ENCODE measurements at regions not wholly inside any gene's neighbourhood (a gene's known extent, or its start where the extent isn't known, plus 50 kb on each side); places are given as distances from the start of the nearest gene placed in this dataset.

DNA sequence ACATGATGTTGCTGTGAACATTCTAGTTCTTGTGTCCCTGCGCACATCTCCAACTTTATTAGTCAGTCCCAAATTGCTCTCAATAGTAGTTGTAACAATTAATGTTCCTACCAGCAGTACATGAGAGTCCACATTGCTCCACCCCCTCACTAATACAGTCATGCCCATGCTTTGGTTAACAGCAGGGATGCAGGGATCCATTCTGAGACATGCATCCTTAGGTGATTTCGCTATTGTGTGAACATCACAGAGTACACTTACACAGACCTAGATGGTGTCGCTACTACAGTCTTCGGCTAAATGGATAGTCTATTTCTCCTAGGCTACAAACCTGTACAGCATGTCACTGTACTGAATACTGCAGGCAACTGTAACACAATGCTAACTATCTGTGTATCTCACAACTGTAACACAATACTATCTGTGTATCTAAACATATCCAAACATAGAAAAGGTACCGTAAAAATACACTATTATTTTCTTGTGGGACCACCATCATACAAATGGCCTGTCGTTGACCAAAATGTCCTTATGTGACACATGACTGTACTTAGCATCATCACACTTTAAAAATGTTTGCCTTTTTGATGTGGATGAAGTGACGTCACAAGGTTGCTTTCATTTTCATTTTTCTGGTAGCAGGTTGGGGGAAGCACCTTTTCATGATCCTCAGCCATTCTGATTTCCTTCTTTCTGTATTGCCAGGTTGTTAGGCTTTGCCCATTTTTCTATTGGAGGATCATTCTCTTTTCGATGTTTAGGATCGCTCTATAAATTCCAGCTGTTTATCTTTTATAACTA, 82.9 kb upstream of the RNF152 start:
- no peaks in the 10 kb centered on the region; the same call in 1 of the 2 replicates for H3F3A ChIP-seq (ENCODE audit: insufficient read depth, low read length)
- peak overlapping the region; percentile 9; the same call in 1 of the 2 replicates for H3K4me2 ChIP-seq (ENCODE audit: low read length)

DNA sequence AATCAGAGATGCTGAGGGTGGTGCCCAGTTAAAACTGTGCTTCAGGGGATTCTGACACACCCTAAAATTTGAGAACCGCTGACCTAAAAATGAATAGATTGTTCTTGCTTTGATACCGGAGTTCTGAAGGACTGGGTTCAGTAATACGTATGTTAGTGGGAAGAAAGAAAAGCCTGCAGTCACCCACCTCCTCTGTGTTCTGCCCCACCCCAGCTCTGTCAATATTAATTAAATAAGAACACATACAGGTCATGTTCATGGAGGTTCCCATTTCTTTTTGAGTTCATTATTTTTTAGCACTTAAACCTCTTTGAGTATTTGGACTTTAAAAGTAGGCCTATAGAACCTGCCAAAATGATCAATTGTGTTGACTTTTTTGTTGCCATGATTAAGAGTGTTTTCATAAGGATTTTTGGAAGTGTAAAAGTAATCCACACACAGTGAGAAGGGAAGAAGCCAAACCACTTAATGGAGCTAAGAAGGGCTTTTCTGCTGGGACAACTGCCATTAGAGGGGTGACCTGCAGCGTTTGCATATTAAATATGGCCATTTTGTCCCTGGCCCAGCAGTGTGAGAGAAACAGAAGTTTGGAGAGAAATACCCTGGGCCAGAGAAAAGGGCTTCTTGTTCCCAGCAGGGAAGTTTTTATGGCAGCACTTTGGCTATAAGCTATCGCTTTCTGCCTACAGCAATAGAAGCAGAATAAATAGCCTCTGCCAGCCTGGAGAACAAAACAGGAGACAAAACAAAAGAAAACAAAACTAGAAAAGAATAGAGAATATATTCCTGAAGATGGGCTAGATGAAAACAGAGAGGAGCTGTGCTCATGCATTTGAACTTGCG, 80.7 kb upstream of the RNF152 start:
- Histone ChIP-seq H3F3A (ENCODE audit: insufficient read depth, low read length) (no peaks in the 10 kb centered on the region; the same call in 1 of the 2 replicates), H3K9me3 (ENCODE audit: low read length) (no peaks in the 10 kb centered on the region), H4K20me1 (ENCODE audit: insufficient read depth, low read length) (no peaks in the 10 kb centered on the region), H3K27ac (ENCODE audit: low read depth, low read length, poor library complexity, severe bottlenecking) (no peak overlapping the region), H3K9ac (ENCODE audit: low read length) (no peak overlapping the region), H3K4me2 (ENCODE audit: low read length) (no peak overlapping the region), H3K27me3 (ENCODE audit: insufficient read depth, low read length) (no peaks in the 10 kb centered on the region), H3K4me1 (ENCODE audit: insufficient read depth, low read length, severe bottlenecking) (peaks cover 7% of the 10 kb centered on the region), H3K9me2 (ENCODE audit: low read depth, low read length) (no peaks in the 10 kb centered on the region), H3K4me3 (ENCODE audit: low read depth, low read length, poor library complexity, severe bottlenecking) (no peak overlapping the region), H3K36me3 (ENCODE audit: insufficient read depth, low read length) (no peaks in the 10 kb centered on the region), H2AFZ (ENCODE audit: low read length) (no peak overlapping the region), H3K79me2 (ENCODE audit: insufficient read depth, low read length) (no peaks in the 10 kb centered on the region)
- TF ChIP-seq, protein P1, sequence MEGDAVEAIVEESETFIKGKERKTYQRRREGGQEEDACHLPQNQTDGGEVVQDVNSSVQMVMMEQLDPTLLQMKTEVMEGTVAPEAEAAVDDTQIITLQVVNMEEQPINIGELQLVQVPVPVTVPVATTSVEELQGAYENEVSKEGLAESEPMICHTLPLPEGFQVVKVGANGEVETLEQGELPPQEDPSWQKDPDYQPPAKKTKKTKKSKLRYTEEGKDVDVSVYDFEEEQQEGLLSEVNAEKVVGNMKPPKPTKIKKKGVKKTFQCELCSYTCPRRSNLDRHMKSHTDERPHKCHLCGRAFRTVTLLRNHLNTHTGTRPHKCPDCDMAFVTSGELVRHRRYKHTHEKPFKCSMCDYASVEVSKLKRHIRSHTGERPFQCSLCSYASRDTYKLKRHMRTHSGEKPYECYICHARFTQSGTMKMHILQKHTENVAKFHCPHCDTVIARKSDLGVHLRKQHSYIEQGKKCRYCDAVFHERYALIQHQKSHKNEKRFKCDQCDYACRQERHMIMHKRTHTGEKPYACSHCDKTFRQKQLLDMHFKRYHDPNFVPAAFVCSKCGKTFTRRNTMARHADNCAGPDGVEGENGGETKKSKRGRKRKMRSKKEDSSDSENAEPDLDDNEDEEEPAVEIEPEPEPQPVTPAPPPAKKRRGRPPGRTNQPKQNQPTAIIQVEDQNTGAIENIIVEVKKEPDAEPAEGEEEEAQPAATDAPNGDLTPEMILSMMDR (IDR thresholded peaks at IDR 0.05; ENCODE audit: low read length) = no peak
- TF ChIP-seq EZH2 (IDR thresholded peaks at IDR 0.05; ENCODE audit: borderline replicate concordance, low read length) = no peak

More for the DNA sequence above, 82.9 kb upstream of the RNF152 start:
- H2AFZ ChIP-seq (ENCODE audit: low read length) = no peak overlapping the region
- no peak overlapping the region for H3K9ac ChIP-seq (ENCODE audit: low read length)
- H3K4me1 ChIP-seq (ENCODE audit: insufficient read depth, low read length, severe bottlenecking) = peaks cover 7% of the 10 kb centered on the region
- TF ChIP-seq, protein P1 (IDR thresholded peaks at IDR 0.05; ENCODE audit: low read length) = no peak
- TF ChIP-seq EZH2 (IDR thresholded peaks at IDR 0.05; ENCODE audit: borderline replicate concordance, low read length) = no peak
- H3K4me3 ChIP-seq (ENCODE audit: low read depth, low read length, poor library complexity, severe bottlenecking) = peak overlapping the region; percentile 4
- no peaks in the 10 kb centered on the region for H3K79me2 ChIP-seq (ENCODE audit: insufficient read depth, low read length)
- no peaks in the 10 kb centered on the region for H3K36me3 ChIP-seq (ENCODE audit: insufficient read depth, low read length)
- H3K27ac ChIP-seq (ENCODE audit: low read depth, low read length, poor library complexity, severe bottlenecking) = no peak overlapping the region
- no peaks in the 10 kb centered on the region for H4K20me1 ChIP-seq (ENCODE audit: insufficient read depth, low read length)
- no peaks in the 10 kb centered on the region for H3K27me3 ChIP-seq (ENCODE audit: insufficient read depth, low read length)
- H3K9me3 ChIP-seq (ENCODE audit: low read length) = no peaks in the 10 kb centered on the region
- H3K9me2 ChIP-seq (ENCODE audit: low read depth, low read length) = no peaks in the 10 kb centered on the region

DNA sequence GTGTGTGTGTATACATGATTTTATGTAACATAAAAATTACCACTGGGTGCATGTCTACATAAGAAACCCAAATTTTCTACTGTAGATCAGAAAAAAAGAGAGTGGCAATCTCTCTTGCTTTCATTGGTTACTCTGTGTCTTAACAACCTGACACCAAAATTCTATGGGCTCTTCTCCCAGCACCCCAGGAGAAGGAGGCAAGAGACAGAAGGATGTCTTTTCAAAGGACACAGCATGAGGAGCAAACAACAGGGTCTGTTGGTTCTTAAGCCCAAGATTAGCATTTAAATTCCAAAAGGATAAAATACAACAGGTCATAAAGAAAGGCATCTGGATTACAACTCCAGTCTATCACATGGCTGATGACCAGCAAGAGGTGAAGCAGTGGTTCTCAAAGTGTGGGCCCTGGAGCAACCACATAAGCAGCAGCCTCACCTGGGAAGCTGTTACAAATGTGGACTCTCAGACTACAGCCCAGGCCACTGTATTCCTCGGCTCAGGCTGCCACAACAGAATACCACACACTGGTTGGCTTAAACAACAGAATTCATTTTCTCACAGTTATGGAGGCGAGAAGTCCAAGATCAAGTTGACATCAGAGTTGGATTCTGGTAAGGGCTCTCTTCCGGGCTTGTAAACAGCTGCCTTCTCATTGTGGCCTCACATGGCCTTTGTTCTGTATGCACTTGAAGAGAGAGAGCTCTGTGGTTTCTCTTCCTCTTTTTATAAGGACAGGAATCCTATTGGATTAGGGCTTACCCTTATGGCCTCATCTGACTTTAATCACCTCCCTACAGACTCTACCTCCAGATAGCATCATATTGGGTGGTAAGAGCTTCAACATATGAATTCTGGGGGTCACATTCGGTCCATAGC, 79.8 kb upstream of the RNF152 start:
- H3K27ac ChIP-seq (ENCODE audit: low read depth, low read length, poor library complexity, severe bottlenecking) = no peak overlapping the region

More for the DNA sequence above, 79.8 kb upstream of the RNF152 start:
- no peaks in the 10 kb centered on the region for H3K9me3 ChIP-seq (ENCODE audit: low read length)
- no peak overlapping the region for H2AFZ ChIP-seq (ENCODE audit: low read length)
- no peaks in the 10 kb centered on the region for H3K36me3 ChIP-seq (ENCODE audit: insufficient read depth, low read length)
- H3F3A ChIP-seq (ENCODE audit: insufficient read depth, low read length) = no peaks in the 10 kb centered on the region; the same call in 1 of the 2 replicates
- no peaks in the 10 kb centered on the region for H3K9me2 ChIP-seq (ENCODE audit: low read depth, low read length)
- H3K4me1 ChIP-seq (ENCODE audit: insufficient read depth, low read length, severe bottlenecking) = peaks cover 7% of the 10 kb centered on the region
- no peaks in the 10 kb centered on the region for H4K20me1 ChIP-seq (ENCODE audit: insufficient read depth, low read length)
- no peak overlapping the region for H3K4me2 ChIP-seq (ENCODE audit: low read length)
- no peaks in the 10 kb centered on the region for H3K27me3 ChIP-seq (ENCODE audit: insufficient read depth, low read length)
- no peak overlapping the region for H3K9ac ChIP-seq (ENCODE audit: low read length)
- TF ChIP-seq EZH2 (IDR thresholded peaks at IDR 0.05; ENCODE audit: borderline replicate concordance, low read length) = no peak
- TF ChIP-seq, protein P1 (IDR thresholded peaks at IDR 0.05; ENCODE audit: low read length) = no peak
- no peaks in the 10 kb centered on the region for H3K79me2 ChIP-seq (ENCODE audit: insufficient read depth, low read length)
- H3K4me3 ChIP-seq (ENCODE audit: low read depth, low read length, poor library complexity, severe bottlenecking) = no peak overlapping the region

Measured in OCI-LY1 (cell line).